ENCODE measurements at regions not wholly inside any gene's neighbourhood (a gene's known extent, or its start where the extent isn't known, plus 50 kb on each side); places are given as distances from the start of the nearest gene placed in this dataset.

GRCh38 chr3:150030841-150031240 lies 60.1 kb upstream of the PFN2 start:
- TF ChIP-seq CTCF (IDR thresholded peaks at IDR 0.05), result no peak
- no peak for TF ChIP-seq POLR2A (IDR thresholded peaks at IDR 0.05)

All from gastroesophageal sphincter (tissue), 3 donors.